Retinal pigment epithelial cell (primary cell): ENCODE measurements at regions not wholly inside any gene's neighbourhood (a gene's known extent, or its start where the extent isn't known, plus 50 kb on each side); places are given as distances from the start of the nearest gene placed in this dataset.

Experiments
- DNase-seq: peaks from one replicate; pipeline ENCODE4 v3.0.0-alpha.2; 2010; ENCODE audit warnings: low read depth
- H3K4me3 ChIP-seq: 2 replicates; pipeline ENCODE4 v1.5.1; 2011; ENCODE audit warnings: mild to moderate bottlenecking, low read length, control low read depth, moderate library complexity
- TF ChIP-seq, protein P1 (sequence below): conservative IDR thresholded peaks from 2 replicates; pipeline ENCODE4 v1.5.1; 2011; ENCODE audit warnings: low read depth, low read length, control low read depth, inconsistent platforms

- H3K4me3 ChIP-seq = no peak overlapping the region
- TF ChIP-seq, protein P1, sequence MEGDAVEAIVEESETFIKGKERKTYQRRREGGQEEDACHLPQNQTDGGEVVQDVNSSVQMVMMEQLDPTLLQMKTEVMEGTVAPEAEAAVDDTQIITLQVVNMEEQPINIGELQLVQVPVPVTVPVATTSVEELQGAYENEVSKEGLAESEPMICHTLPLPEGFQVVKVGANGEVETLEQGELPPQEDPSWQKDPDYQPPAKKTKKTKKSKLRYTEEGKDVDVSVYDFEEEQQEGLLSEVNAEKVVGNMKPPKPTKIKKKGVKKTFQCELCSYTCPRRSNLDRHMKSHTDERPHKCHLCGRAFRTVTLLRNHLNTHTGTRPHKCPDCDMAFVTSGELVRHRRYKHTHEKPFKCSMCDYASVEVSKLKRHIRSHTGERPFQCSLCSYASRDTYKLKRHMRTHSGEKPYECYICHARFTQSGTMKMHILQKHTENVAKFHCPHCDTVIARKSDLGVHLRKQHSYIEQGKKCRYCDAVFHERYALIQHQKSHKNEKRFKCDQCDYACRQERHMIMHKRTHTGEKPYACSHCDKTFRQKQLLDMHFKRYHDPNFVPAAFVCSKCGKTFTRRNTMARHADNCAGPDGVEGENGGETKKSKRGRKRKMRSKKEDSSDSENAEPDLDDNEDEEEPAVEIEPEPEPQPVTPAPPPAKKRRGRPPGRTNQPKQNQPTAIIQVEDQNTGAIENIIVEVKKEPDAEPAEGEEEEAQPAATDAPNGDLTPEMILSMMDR = no peak
- DNase-seq = no peak
Measured at GRCh38 chr3:79930196-79930595, 162.4 kb upstream of the ROBO1 start.

GRCh38 chr3:79928687-79929408 lies 161.1 kb upstream of the ROBO1 start:
- TF ChIP-seq, protein P1 = no peak
- H3K4me3 ChIP-seq = no peak overlapping the region
- no peak for DNase-seq

DNA sequence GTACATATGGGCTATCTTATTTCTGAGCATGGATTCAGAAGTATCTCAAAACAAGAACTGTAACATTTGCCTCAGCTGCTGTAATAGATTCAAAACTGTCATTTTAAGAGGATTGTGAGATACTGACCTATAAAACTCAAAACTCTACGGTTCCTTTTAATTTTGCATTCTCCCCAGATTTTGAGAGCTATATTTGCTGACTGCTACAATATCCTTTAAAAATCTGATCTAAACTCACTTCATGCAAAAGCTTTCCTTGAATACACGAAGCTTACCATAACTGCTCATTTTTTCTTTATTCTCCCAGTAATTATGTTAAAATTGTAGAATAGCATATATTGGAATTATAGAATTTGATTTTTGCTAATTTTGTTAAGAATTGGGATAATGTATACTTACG lies 158.7 kb upstream of the ROBO1 start:
- TF ChIP-seq, protein P1 = no peak
- DNase-seq = no peak
- no peak overlapping the region for H3K4me3 ChIP-seq

DNA sequence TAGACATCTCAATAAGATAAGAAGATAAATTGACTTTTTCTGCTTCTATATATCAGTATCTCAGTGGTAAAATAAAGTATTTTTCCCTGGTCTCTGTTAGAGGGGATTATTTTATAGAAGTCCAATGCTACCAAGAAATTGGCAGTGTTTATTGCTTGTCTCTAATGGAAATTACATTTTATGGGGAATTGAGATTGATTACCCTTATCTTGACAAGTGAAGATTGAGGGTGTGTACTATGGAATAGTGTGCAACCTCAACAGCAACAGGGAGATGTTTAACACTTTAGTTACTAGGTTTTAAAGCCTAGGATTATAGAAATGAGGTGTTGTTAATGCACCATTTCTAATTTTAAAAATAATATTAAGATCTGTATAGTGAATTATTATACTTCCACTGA lies 154.8 kb upstream of the ROBO1 start:
- H3K4me3 ChIP-seq = no peak overlapping the region
- no peak for DNase-seq
- TF ChIP-seq, protein P1 = no peak

- DNase-seq = no peak
- TF ChIP-seq, protein P1 = no peak
- H3K4me3 ChIP-seq = no peak overlapping the region
Measured at GRCh38 chr3:79917561-79917960, 149.8 kb upstream of the ROBO1 start.

DNA sequence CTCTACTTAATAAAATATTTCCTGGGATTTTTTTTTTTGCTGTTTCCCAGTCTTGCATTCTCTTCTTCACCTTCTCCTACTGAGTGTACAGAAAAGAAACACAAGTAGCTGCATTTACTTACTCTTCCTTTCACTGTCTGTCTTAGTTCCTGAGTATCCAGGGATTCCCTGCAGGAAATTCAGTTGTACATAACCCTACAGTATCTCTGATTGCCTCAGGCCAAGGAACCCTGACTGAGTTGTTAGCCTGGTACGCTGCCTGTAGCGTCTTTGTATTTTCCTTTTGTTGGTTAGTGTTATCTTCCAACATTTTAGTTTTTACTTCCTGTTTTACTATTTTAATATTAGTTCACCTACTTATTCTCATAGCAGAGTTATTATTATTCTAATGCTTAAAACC lies 142.5 kb upstream of the ROBO1 start:
- no peak overlapping the region for H3K4me3 ChIP-seq
- TF ChIP-seq, protein P1 = no peak
- no peak for DNase-seq

DNA sequence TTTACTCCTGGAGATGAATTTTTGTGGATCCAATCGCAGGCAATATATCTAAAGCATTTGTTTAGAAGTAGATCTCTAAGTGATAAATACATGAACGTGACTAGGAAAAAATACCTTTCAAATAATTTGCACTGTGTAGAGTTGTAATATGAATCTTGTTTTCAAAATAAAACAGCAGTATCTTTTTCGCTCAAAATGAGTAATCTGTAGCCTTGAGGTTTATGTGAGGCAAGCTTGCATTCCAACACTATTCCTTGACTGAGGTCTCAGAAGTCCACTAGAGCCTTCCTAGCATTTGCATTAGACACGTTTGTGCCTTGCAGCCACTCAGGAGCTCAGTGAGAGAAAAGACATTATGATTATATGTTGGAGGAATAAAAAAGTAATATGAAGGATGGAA lies 138.3 kb upstream of the ROBO1 start:
- TF ChIP-seq, protein P1 = no peak
- no peak overlapping the region for H3K4me3 ChIP-seq
- DNase-seq = no peak
